ENCODE measurements at regions not wholly inside any gene's neighbourhood (a gene's known extent, or its start where the extent isn't known, plus 50 kb on each side); places are given as distances from the start of the nearest gene placed in this dataset.
"Not testable (repeated sequence)": the region's sequence is repeated elsewhere in the genome, so short reads cannot be mapped to it uniquely, and the experiment has no call there.

- TF ChIP-seq EZH2 (IDR thresholded peaks at IDR 0.05; ENCODE audit: borderline replicate concordance, insufficient read depth, low read depth, low read length, poor library complexity, severe bottlenecking); CTCF (IDR thresholded peaks at IDR 0.05): not testable (repeated sequence)
Observed at GRCh38 chr21:28052956-28053355, 939.7 kb downstream of the LTN1 start.
